ENCODE measurements at regions not wholly inside any gene's neighbourhood (a gene's known extent, or its start where the extent isn't known, plus 50 kb on each side); places are given as distances from the start of the nearest gene placed in this dataset.

DNA sequence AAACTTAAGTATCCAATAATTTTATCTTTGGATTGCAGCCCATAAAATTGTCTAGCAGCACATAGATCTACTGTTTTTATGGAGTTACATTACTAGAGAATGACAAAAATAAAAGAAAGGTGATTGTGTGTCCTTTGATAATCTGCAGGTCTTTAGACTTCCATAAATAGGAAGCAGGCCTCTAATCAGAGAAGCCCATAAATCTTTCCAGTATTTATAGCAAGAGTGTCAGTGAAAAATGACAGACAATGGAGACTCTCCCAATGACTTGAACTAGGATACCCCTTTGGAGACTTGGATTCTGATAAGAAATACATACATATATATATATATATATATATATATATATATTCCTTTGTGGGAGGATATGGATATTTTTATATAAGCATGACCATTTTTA is 351.2 kb downstream of the PCDH17 start:
- H3K4me3 ChIP-seq: no peak overlapping the region
- TF ChIP-seq CTCF (IDR thresholded peaks at IDR 0.05): no peak
- no peak for TF ChIP-seq POLR2A (IDR thresholded peaks at IDR 0.05)
- H3K36me3 ChIP-seq (replicated peaks in 1 of 2; ENCODE audit: insufficient read depth in 1 of 2, low read depth in 2 of 2): no peaks in the 10 kb centered on the region
- intact Hi-C loops (cut with DNase I): no loop called here
- H3K27me3 ChIP-seq: no peaks in the 10 kb centered on the region
- no peaks in the 10 kb centered on the region for H3K4me1 ChIP-seq
- no peak for DNase-seq
- H3K9me3 ChIP-seq: no peaks in the 10 kb centered on the region
- no peak for ATAC-seq
- no peak overlapping the region for H3K27ac ChIP-seq

DNA sequence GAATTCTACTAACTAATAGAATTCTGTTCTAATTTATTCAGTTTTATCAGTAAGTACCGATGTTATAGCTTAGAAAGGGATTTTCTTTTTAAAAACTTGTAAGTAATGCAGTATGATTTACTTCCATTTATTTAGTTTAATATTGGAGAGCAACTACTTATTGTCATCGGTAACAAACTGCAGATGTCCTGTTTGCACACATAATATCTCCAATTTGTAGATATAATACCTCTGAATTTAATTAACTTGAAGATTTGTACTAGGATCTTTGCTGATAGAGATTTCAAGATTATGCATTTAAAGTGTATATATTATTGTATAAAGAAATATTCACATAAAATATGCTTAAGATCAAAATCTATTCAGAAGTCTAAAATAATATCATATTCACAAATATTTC is 356.7 kb downstream of the PCDH17 start:
- WGBS, 2 donors: 79 to 83% methylated on average over 2 of the region's 2 CpGs
- Histone ChIP-seq H3K36me3 (replicated peaks in 1 of 2; ENCODE audit: insufficient read depth in 1 of 2, low read depth in 2 of 2) (no peaks in the 10 kb centered on the region), H3K9me3 (no peaks in the 10 kb centered on the region), H3K27me3 (no peaks in the 10 kb centered on the region), H3K4me3 (no peak overlapping the region), H3K27ac (no peak overlapping the region), H3K4me1 (no peaks in the 10 kb centered on the region)
- ATAC-seq (no peak), DNase-seq (no peak)
- intact Hi-C loops (cut with DNase I): no loop called here
- TF ChIP-seq CTCF (IDR thresholded peaks at IDR 0.05) (no peak), POLR2A (IDR thresholded peaks at IDR 0.05) (no peak)

DNA sequence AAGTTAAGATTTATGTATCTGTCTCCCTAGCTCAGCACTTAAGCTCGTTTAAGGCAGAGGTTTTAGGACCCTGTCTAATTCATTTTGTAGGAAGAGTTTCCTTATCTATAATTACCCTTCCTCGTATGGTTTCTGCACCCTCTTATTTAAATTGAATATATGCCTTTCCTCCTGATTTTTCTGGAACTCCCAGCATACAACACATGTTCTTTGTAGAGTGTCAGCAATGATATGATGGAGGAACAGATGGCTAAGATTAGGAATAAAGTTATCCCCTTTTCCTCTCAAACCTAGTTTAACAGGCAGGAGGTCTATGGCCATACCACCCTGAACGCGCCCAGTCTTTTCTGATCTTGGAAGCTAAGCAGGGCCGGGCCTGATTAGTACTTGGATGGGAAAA is 359.5 kb downstream of the PCDH17 start:
- intact Hi-C loops (cut with DNase I): no loop called here
- 68 to 69% methylated on average over 5 of the region's 5 CpGs for WGBS, 2 donors
- Histone ChIP-seq H3K4me1 (no peaks in the 10 kb centered on the region), H3K4me3 (no peak overlapping the region), H3K27me3 (no peaks in the 10 kb centered on the region), H3K27ac (no peak overlapping the region), H3K9me3 (no peaks in the 10 kb centered on the region), H3K36me3 (replicated peaks in 1 of 2; ENCODE audit: insufficient read depth in 1 of 2, low read depth in 2 of 2) (no peaks in the 10 kb centered on the region)
- DNase-seq (no peak), ATAC-seq (no peak)
- TF ChIP-seq CTCF (IDR thresholded peaks at IDR 0.05) (no peak), POLR2A (IDR thresholded peaks at IDR 0.05) (no peak)

DNA sequence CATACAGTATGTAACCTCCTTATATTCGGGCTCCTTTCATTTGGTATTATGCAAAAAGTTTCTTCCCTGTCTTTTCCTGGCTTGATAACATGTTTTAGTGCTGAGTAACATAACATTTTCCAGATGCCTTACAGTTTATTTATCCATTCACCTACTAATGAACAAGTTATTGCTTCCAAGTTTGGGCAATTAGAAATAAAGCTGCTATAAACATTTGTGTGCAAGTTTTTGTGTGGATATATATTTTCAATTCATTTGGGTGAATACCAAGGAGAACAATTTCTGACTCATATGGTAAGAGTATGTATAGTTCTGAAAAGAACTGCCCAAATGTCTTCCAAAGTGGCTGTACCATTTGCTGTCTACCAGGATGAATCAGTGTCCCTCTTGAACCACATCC is 360.9 kb downstream of the PCDH17 start:
- DNase-seq (no peak), ATAC-seq (no peak)
- 52 to 57% methylated on average over 1 of the region's 1 CpG for WGBS, 2 donors
- no peak overlapping the region for H3K4me3 ChIP-seq
- no peak overlapping the region for H3K27ac ChIP-seq
- no peaks in the 10 kb centered on the region for H3K9me3 ChIP-seq
- intact Hi-C loops (cut with DNase I): no loop called here
- H3K27me3 ChIP-seq: no peaks in the 10 kb centered on the region
- H3K4me1 ChIP-seq: no peaks in the 10 kb centered on the region
- no peaks in the 10 kb centered on the region for H3K36me3 ChIP-seq (replicated peaks in 1 of 2; ENCODE audit: insufficient read depth in 1 of 2, low read depth in 2 of 2)
- TF ChIP-seq CTCF (IDR thresholded peaks at IDR 0.05): no peak
- no peak for TF ChIP-seq POLR2A (IDR thresholded peaks at IDR 0.05)

- TF ChIP-seq POLR2A (IDR thresholded peaks at IDR 0.05): no peak
- no peak for TF ChIP-seq CTCF (IDR thresholded peaks at IDR 0.05)
- ATAC-seq (no peak), DNase-seq (no peak)
- H3K36me3 ChIP-seq (replicated peaks in 1 of 2; ENCODE audit: insufficient read depth in 1 of 2, low read depth in 2 of 2): no peaks in the 10 kb centered on the region
- no peak overlapping the region for H3K4me3 ChIP-seq
- WGBS, 2 donors: 83 to 86% methylated on average over 1 of the region's 1 CpG
- H3K27me3 ChIP-seq: no peaks in the 10 kb centered on the region
- no peaks in the 10 kb centered on the region for H3K9me3 ChIP-seq
- H3K27ac ChIP-seq: no peak overlapping the region
- intact Hi-C loops (cut with DNase I): no loop called here
- no peaks in the 10 kb centered on the region for H3K4me1 ChIP-seq
These were observed 365.2 kb downstream of the PCDH17 start for GRCh38 chr13:57996717-57997116.
